ENCODE measurements at regions not wholly inside any gene's neighbourhood (a gene's known extent, or its start where the extent isn't known, plus 50 kb on each side); places are given as distances from the start of the nearest gene placed in this dataset.
"Not testable (repeated sequence)": the region's sequence is repeated elsewhere in the genome, so short reads cannot be mapped to it uniquely, and the experiment has no call there.

GRCh38 chr4:126396703-126397102, 1081.9 kb downstream of the FAT4 start:
- no peak for DNase-seq
- Histone ChIP-seq H3K27me3 (replicated peaks; ENCODE audit: insufficient read depth) (no peaks in the 10 kb centered on the region), H3K79me2 (ENCODE audit: insufficient read depth) (no peaks in the 10 kb centered on the region), H3K4me1 (ENCODE audit: insufficient read depth) (no peaks in the 10 kb centered on the region), H3K9me2 (ENCODE audit: insufficient read depth) (no peaks in the 10 kb centered on the region), H3K27ac (no peak overlapping the region), H3K9ac (no peak overlapping the region), H3K4me3 (no peak overlapping the region), H4K20me1 (ENCODE audit: insufficient read depth) (no peaks in the 10 kb centered on the region), H3K4me2 (ENCODE audit: unreplicated experiment) (no peak overlapping the region), H2AFZ (no peak overlapping the region), H3F3A (ENCODE audit: insufficient read depth) (no peaks in the 10 kb centered on the region), H3K9me3 (ENCODE audit: low read depth) (no peaks in the 10 kb centered on the region), H3K36me3 (ENCODE audit: low read depth) (no peaks in the 10 kb centered on the region)
- 92 to 94% methylated on average over 1 of the region's 1 CpG for WGBS, 2 experiments (ENCODE audit: low coverage in 1 of 2, low lambda C conversion rate in 2 of 2, missing lambda C conversion rate in 2 of 2)
- in situ Hi-C loops (cut with MboI): no loop called here
- TF ChIP-seq EZH2phosphoT487 (IDR thresholded peaks at IDR 0.05; ENCODE audit: insufficient read depth, low read depth): no peak
- no peak for TF ChIP-seq EZH2 (IDR thresholded peaks at IDR 0.05; ENCODE audit: insufficient read depth, poor library complexity, severe bottlenecking)

DNA sequence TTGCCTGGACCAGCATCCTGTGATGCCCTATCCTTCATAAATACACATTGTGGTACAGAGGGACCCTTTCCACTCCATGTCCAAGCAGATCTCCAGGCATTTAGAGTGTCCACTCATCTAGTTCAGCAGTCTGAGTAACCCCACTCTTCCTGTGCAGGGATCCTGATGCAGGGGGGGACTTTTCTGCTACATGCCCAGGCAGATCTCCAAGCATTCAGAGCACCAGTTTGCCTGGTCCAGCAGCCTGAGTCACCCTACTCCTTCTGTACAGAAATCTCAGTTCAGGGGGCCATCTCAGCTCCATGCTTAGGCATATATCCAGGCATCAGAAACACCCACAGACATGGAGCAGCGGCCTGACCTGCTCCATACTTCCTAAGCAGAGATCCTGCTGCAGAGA, 1089.8 kb downstream of the FAT4 start:
- Histone ChIP-seq H3K36me3 (ENCODE audit: low read depth) (no peaks in the 10 kb centered on the region), H3K4me1 (ENCODE audit: insufficient read depth) (no peaks in the 10 kb centered on the region), H3K4me3 (no peak overlapping the region), H3K4me2 (ENCODE audit: unreplicated experiment) (no peak overlapping the region), H3F3A (ENCODE audit: insufficient read depth) (no peaks in the 10 kb centered on the region), H2AFZ (no peak overlapping the region; the same call in 1 of the 2 replicates), H3K79me2 (ENCODE audit: insufficient read depth) (no peaks in the 10 kb centered on the region), H3K27ac (no peak overlapping the region), H3K9me3 (ENCODE audit: low read depth) (no peaks in the 10 kb centered on the region), H4K20me1 (ENCODE audit: insufficient read depth) (no peaks in the 10 kb centered on the region), H3K9ac (no peak overlapping the region), H3K27me3 (replicated peaks; ENCODE audit: insufficient read depth) (no peaks in the 10 kb centered on the region), H3K9me2 (ENCODE audit: insufficient read depth) (no peaks in the 10 kb centered on the region)
- TF ChIP-seq EZH2 (IDR thresholded peaks at IDR 0.05; ENCODE audit: insufficient read depth, poor library complexity, severe bottlenecking): no peak
- no peak for TF ChIP-seq EZH2phosphoT487 (IDR thresholded peaks at IDR 0.05; ENCODE audit: insufficient read depth, low read depth)
- peak; percentile 17 for DNase-seq
- WGBS, 2 experiments (ENCODE audit: low coverage in 1 of 2, low lambda C conversion rate in 2 of 2, missing lambda C conversion rate in 2 of 2): 81 to 100% methylated on average over 1 of the region's 1 CpG
- in situ Hi-C loops (cut with MboI): no loop called here

DNA sequence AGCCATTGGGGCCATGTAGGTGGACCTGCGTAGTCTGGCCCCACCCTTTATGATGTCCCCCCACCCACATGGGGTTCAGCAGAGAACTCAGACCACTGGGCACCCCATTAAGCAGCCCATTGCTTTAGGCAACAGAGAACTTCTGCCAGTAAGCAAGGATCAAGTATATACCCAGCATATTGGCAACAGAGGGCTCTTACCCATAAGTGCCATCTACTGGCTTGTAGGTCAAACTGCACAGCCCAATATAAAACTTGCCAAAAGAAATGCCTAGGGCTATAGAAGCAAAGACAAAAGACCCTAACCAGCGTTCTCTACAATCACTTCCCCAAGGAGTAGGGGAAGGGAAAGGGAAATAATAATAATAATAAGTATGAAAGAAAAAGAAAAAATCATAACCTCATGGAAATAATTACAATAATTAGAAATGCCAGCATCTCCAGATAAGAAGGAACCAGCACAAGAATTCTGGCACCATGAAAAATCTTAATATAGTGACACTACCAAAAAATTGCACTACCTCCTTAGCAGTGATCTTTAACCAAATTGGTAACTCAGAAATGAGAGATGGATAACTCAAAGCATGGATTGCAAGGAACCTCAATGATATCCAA, 1090.7 kb downstream of the FAT4 start:
- Histone ChIP-seq H3K27ac (no peak overlapping the region), H3K4me1 (ENCODE audit: insufficient read depth) (no peaks in the 10 kb centered on the region), H3K9ac (no peak overlapping the region), H3K9me3 (ENCODE audit: low read depth) (no peaks in the 10 kb centered on the region), H3F3A (ENCODE audit: insufficient read depth) (no peaks in the 10 kb centered on the region), H3K27me3 (replicated peaks; ENCODE audit: insufficient read depth) (no peaks in the 10 kb centered on the region), H3K36me3 (ENCODE audit: low read depth) (no peaks in the 10 kb centered on the region), H3K4me3 (no peak overlapping the region), H2AFZ (no peak overlapping the region), H3K9me2 (ENCODE audit: insufficient read depth) (no peaks in the 10 kb centered on the region), H3K4me2 (ENCODE audit: unreplicated experiment) (no peak overlapping the region), H3K79me2 (ENCODE audit: insufficient read depth) (no peaks in the 10 kb centered on the region), H4K20me1 (ENCODE audit: insufficient read depth) (no peaks in the 10 kb centered on the region)
- 61 to 65% methylated on average over 2 of the region's 2 CpGs for WGBS, 2 experiments (ENCODE audit: low coverage in 1 of 2, low lambda C conversion rate in 2 of 2, missing lambda C conversion rate in 2 of 2)
- in situ Hi-C loops (cut with MboI): no loop called here
- DNase-seq: peak; percentile 46
- no peak for TF ChIP-seq EZH2phosphoT487 (IDR thresholded peaks at IDR 0.05; ENCODE audit: insufficient read depth, low read depth)

GRCh38 chr4:126409746-126410145, 1095.0 kb downstream of the FAT4 start:
- H3K27ac ChIP-seq: no peak overlapping the region
- H3F3A ChIP-seq (ENCODE audit: insufficient read depth): no peaks in the 10 kb centered on the region
- no peak overlapping the region for H3K4me3 ChIP-seq
- no peaks in the 10 kb centered on the region for H3K9me3 ChIP-seq (ENCODE audit: low read depth)
- WGBS, 2 experiments (ENCODE audit: low coverage in 1 of 2, low lambda C conversion rate in 2 of 2, missing lambda C conversion rate in 2 of 2): 6% methylated on average over 4 of the region's 4 CpGs
- no peaks in the 10 kb centered on the region for H3K4me1 ChIP-seq (ENCODE audit: insufficient read depth)
- no peaks in the 10 kb centered on the region for H3K27me3 ChIP-seq (replicated peaks; ENCODE audit: insufficient read depth)
- no peaks in the 10 kb centered on the region for H3K9me2 ChIP-seq (ENCODE audit: insufficient read depth)
- DNase-seq: no peak
- no peaks in the 10 kb centered on the region for H3K36me3 ChIP-seq (ENCODE audit: low read depth)
- no peaks in the 10 kb centered on the region for H3K79me2 ChIP-seq (ENCODE audit: insufficient read depth)
- H4K20me1 ChIP-seq (ENCODE audit: insufficient read depth): no peaks in the 10 kb centered on the region
- in situ Hi-C loops (cut with MboI): no loop called here
- TF ChIP-seq EZH2 (IDR thresholded peaks at IDR 0.05; ENCODE audit: insufficient read depth, poor library complexity, severe bottlenecking) (no peak), EZH2phosphoT487 (IDR thresholded peaks at IDR 0.05; ENCODE audit: insufficient read depth, low read depth) (no peak)
- H3K9ac ChIP-seq: no peak overlapping the region
- H3K4me2 ChIP-seq (ENCODE audit: unreplicated experiment): no peak overlapping the region
- no peak overlapping the region for H2AFZ ChIP-seq

DNA sequence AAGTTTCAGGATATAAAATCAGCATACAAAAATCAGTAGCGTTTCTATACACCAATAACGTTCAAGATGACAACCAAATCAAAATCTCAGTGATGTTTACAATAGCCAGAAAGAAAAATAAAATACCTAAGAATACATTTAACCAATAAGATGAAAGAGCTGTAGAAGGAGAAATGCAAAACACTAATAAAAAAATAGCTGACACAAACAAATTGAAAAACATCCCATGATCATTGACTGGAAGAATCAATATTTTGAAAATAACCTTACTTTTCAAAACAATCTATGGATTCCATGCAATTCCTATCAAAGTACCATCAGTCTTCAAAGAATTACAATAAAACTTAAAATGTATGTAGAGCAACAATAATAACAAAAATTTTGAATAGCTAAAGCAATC, 1096.3 kb downstream of the FAT4 start:
- no peak overlapping the region for H3K4me3 ChIP-seq
- no peak for DNase-seq
- no peak overlapping the region for H3K27ac ChIP-seq
- 67 to 80% methylated on average over 2 of the region's 2 CpGs for WGBS, 2 experiments (ENCODE audit: low coverage in 1 of 2, low lambda C conversion rate in 2 of 2, missing lambda C conversion rate in 2 of 2)
- no peaks in the 10 kb centered on the region for H4K20me1 ChIP-seq (ENCODE audit: insufficient read depth)
- TF ChIP-seq EZH2phosphoT487 (IDR thresholded peaks at IDR 0.05; ENCODE audit: insufficient read depth, low read depth) (no peak), EZH2 (IDR thresholded peaks at IDR 0.05; ENCODE audit: insufficient read depth, poor library complexity, severe bottlenecking) (no peak)
- in situ Hi-C loops (cut with MboI): no loop called here
- H3K27me3 ChIP-seq (replicated peaks; ENCODE audit: insufficient read depth): no peaks in the 10 kb centered on the region
- H3K36me3 ChIP-seq (ENCODE audit: low read depth): no peaks in the 10 kb centered on the region
- no peaks in the 10 kb centered on the region for H3K4me1 ChIP-seq (ENCODE audit: insufficient read depth)
- H3K9me3 ChIP-seq (ENCODE audit: low read depth): no peaks in the 10 kb centered on the region
- no peak overlapping the region for H3K4me2 ChIP-seq (ENCODE audit: unreplicated experiment)
- H3F3A ChIP-seq (ENCODE audit: insufficient read depth): no peaks in the 10 kb centered on the region
- H3K9me2 ChIP-seq (ENCODE audit: insufficient read depth): no peaks in the 10 kb centered on the region
- no peak overlapping the region for H3K9ac ChIP-seq
- no peak overlapping the region for H2AFZ ChIP-seq
- H3K79me2 ChIP-seq (ENCODE audit: insufficient read depth): no peaks in the 10 kb centered on the region

DNA sequence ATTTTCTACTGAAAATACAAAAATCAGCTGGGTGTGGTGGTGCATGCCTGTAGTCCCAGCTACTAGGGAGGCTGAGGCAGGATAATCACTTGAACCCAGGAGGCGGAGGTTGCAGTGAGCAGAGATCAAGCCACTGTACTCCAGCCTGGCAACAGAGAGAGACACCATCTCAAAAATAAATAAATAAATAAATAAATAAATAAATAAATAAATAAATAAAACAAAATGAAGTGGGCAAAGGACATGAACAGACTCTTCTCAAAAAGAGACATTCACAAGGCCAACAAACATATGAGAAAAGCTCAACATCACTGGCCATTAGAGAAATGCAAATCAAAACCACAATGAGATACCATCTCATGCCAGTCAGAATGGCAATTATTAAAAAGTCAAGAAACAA, 1097.6 kb downstream of the FAT4 start:
- H3K4me3 ChIP-seq; H2AFZ ChIP-seq; H4K20me1 ChIP-seq (ENCODE audit: insufficient read depth); in situ Hi-C loops (cut with MboI); H3K9ac ChIP-seq; H3K36me3 ChIP-seq (ENCODE audit: low read depth); DNase-seq; H3K27me3 ChIP-seq (replicated peaks; ENCODE audit: insufficient read depth); H3K79me2 ChIP-seq (ENCODE audit: insufficient read depth); H3K9me2 ChIP-seq (ENCODE audit: insufficient read depth); H3K4me1 ChIP-seq (ENCODE audit: insufficient read depth); H3K27ac ChIP-seq; H3K9me3 ChIP-seq (ENCODE audit: low read depth); H3K4me2 ChIP-seq (ENCODE audit: unreplicated experiment); H3F3A ChIP-seq (ENCODE audit: insufficient read depth): not testable (repeated sequence)
- WGBS, 2 experiments (ENCODE audit: low coverage in 1 of 2, low lambda C conversion rate in 2 of 2, missing lambda C conversion rate in 2 of 2): 95 to 100% methylated on average over 1 of the region's 1 CpG

All from GM23248 (cell line).